DMS153 treated with DMSO at 0.1 percent for 48 hours (cell line): ENCODE measurements at regions not wholly inside any gene's neighbourhood (a gene's known extent, or its start where the extent isn't known, plus 50 kb on each side); places are given as distances from the start of the nearest gene placed in this dataset.
"Not testable (repeated sequence)": the region's sequence is repeated elsewhere in the genome, so short reads cannot be mapped to it uniquely, and the experiment has no call there.

Source experiments
- DNase-seq: peaks from one replicate; lab custom pipeline; 2025; ENCODE audit not compliant: unreplicated experiment; lab: John Stamatoyannopoulos, UW

DNA sequence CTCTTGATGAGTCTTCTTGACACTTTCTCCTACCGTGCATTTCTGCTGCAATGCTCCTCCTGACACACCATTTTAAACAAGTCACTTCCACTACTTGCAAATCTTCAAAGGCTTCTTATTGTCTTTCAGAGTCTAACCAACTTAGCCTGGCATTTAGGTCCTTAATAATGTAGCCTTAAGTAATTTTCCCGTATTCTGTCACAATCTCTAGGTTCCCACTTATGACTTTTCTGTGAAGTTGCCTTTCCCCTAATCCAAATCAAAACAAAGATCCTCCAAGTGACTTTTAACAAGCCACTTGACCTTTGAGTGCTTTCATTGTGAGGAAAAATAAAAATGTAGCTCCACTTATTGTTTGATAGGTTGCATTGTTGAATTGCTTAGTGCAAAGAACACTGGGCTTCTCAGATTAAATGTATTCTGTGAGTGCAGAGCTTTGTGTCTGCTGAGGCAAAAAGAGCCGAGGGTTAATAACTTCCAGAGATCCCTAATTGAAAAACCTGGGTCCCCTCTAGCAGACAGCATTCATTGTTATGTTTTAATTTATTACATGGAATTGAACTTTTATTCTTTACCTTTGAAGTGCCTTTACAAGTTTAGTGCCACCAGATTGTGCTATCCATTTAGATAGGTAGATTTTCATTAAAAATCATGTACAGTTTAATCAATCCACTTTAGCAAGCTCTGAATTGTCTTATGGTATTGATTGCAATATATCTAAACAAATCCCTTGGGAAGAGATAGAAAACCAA is 341.7 kb upstream of the TYRP1 start:
- no peak for DNase-seq

DNA sequence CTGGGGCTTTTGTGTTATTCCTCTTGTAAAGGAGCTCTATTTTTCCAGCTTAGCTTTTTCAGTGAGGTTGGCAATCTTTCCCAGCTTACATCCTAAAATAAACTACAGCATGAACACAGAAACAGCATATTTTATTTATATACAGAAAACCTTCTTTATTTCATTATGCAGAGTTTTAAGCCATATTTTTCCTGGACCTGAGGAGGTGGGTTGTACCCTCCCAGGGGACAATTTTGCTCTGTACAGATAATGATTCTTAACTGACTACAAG is 341.2 kb upstream of the TYRP1 start:
- no peak for DNase-seq

DNA sequence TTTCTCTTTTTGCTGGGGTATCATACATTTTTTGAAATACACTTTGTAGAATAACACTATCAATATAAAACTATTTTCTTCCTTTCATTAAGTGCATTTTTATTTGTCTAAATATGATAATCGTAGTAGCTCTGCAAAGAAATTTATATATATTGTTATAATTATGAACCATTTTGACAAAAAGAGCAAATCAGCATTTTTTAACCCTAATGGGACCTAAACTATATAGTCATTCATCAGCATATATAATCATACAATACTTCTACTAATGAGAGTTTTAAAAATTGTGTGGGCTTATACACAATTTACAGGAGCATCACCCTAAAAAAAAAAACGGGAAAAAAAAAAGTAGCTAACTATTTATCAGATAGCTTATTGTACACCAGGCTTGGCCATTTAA is 329.7 kb upstream of the TYRP1 start:
- no peak for DNase-seq

DNA sequence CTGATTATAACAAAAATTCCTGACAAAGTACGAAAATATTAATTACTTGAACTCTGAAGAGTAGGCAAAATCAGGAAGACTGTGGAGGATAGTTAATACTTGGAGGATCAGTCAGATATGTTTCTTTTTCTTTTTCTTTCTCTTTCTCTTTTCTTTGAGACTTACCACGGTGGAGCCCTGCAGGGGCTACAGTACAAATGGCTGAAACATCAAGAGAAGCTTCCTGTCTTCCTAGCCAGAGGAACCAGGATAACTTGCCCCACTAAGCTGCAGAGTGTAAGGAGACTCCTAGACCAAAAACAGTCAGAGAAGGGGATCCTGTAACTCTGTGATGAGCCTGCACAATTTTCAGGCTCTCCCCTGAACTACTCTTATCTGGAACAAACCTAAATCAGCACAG is 324.6 kb upstream of the TYRP1 start:
- no peak for DNase-seq

DNA sequence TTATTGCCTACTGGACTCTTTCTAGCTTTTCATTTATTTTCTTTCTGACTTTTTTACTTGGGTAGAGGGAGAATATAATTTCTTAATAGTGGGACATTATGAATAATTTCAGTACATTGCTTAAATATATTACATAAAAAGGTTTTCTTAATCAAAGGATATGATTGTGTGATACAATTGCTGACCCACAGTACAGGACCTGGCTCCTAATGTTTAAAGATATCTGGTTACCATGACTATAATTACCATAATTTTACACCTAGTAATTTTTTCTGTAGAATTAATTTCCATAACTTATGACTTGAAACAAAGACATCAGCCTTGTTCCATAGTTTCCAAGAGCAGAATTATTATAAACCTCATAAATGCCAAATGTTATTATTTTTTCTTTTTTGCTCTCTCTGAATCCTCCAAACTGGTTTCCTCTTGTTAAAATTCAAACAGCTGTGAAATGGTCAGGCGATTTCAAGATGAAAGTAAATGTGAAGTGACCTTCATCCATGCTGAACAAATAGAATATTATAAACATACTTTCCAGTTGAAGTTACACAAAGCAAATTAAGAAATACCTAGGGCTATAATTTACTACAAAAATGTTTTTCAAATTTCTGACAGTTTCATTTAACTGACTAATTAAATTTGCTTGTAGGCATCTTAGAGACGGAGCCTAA is 301.2 kb upstream of the TYRP1 start:
- DNase-seq = no peak

DNA sequence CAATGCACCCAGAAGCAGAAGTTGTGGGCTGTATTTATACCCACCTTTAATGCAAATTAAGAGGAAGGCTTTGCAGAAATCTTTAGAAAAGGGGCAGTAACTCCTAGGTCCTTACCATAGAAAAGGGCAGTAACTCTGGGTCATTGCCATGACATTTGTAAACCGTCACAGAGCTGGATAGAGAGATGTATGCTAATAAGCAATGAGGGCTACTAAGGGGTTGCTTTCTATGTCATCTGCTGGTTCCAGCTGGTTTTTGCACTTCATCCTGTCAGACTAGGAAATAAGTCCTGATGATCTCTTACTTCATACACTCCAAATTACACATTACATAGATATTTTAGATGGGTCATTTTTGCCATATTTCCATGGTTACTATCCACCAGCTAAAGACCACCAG is 299.1 kb upstream of the TYRP1 start:
- DNase-seq = no peak

DNA sequence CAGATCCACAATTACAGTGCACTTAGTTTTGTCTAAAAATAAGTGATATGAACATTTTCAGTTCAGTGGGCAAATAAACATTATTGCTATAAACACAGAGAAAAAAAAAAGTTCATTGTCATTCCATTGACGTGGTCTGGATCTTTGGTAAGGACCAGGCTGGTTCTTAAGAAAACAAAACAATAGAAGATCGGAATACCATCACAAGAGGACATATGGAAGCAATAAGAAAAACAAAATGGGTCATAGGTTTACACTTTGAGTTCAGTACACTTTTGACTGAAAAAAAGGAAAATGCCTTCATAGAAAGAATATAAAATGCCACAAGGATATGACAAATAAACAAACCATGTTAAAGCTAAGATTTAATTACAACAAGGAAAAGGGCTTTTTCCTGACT is 289.5 kb upstream of the TYRP1 start:
- DNase-seq = no peak

DNA sequence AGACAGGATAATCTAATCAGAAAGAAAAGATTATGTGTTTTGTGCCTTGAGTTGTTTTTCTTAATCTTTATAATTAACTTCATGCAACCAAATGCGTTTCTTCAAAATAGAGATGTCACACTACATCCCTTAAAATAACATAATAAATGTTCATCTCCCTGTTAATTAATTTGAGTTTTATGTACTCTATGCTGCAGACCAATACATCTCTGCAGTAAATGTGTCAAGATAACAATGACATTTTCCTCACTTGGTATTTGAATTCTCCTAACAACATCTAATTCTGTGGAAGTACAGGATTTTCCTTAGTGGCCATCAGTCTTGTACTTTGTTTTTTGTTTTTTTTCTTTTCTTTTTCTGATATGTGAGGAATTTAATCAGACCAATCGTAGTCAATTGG is 279.2 kb upstream of the TYRP1 start:
- no peak for DNase-seq

DNA sequence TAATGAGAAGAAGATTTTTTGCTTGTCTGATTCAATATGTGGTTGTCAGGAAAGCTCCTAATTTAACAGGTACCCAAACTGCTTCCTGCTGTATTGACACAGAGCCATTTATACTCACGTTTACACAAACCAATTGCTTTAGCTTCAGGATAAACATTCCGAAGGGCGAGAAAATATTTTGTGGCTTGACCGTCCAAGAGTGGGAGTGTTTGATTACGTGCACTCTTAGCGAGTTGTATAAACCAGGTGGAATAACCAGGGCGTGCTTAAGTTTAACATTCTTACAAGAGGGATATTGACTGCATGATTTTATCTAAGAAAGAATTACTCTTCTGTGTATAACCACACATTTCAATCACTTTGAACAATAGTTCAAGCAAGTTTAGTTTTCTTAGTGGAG is 278.7 kb upstream of the TYRP1 start:
- no peak for DNase-seq

DNA sequence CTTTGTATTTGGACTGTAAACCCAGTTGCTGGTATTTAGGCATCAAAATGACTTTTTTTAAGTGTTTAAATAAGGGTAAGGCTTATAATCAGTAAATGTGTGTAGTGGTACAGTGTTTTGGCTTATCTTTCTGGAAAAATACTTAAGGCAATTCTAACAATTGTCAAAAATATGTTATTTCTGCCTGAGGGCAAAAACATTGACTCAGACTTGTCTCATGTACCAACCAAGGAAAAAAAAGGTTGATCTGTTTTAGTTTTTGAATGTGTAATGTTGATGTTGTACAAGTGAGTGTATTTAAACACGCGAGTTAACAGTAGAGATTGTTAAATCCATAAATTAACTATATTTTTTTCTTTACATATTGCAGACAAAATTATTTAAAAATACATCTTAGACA is 277.8 kb upstream of the TYRP1 start:
- DNase-seq = no peak

DNA sequence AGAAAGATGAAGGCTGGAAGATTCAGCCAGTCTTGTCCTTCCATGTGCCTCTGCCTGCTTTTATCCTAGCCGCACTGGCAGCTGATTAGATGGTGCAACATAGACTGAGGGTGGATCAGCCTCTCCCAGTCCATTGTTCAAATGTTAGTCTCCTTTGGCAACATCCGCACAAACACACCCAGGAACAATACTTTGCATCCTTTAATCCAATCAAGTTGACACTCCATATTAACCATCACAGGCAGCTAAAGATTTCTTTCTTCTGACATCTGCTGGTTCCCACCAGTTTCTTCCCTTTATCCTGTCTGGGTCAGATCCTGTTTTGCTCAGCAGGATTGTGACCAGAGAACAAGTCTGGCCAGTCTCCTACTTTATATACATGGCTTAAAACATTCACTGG is 276.5 kb upstream of the TYRP1 start:
- DNase-seq = no peak

DNA sequence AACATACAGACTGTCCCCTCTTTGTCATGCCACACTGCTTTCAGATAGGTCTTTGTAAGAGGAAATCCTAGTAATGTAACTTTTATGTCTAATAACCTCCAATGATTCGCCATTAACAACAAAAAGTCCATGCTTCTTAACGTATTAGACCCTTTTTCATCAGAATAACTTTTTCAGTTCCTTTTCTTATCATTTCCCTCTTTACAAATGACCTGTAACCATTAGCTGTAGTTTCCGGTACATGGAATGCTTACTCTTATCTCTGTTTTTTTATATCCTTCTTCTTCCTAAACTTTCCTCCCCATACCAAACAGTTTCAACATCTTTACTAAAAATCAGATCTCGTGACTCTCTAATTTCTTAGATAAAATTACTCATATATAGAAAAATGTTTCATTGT is 268.9 kb upstream of the TYRP1 start:
- DNase-seq = no peak

DNA sequence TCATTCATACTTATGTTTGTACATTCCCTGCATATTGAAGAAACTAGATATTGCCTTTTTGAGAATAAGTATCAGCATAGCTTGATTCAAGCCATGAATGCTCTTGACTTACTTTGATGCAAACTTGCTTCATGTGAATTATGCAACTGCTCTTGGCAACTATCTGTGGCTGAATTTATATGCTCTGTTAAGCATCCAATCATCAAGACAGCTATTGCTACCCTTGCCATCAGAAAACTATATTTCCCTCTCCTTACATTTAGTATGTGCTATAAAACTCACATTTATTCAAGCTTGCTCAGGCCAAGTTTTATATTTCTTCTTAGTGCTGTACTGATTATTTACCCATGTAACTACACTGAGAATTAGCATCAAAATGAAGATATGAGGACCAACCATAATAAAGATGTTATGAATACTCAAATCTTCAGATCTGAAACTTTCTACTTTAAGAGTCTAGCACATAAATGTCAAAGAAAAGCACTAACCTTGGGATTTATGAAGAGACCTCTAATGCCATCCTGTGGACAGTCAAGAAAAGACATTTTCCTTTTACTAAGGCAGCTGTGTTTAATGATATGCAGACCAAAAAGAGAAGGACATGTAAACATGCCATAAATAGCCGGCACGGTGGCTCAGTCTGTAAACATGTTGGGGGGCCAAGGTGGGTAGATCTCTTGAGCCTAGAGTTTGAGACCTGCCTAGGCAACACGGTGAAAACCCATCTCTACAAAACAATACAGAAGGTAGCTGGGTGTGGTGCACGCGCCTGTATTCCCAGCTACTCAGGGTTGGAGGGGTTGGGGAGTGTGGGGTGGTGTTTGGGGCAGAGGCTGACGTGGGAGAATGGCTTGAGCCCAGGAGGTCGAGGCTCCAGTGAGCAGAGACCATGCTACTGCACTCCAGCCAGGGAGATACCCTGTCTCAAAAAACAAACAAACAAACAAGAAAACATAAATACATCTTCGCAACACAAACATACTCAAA is 267.0 kb upstream of the TYRP1 start:
- DNase-seq = peak; percentile 42

DNA sequence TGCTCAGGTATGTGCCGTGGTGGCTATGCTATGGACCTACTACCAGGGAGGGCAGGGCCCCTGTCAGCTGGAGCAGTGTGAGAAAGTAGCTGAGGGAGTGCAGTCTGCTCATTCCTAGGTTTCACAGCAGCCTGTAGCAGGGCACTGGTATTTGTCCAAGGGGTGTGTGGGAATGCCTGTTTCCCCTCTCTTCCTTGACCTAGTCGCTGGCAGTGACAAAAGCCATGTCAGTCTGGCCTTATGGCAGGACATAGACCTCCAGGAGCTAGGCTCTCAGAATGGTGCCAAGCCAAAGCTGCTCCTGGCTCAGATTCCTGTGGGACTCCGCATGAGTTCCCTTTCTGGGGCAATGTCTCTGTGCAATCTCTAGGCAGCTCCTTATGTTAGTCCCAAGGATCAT is 253.9 kb upstream of the TYRP1 start:
- DNase-seq = no peak

DNA sequence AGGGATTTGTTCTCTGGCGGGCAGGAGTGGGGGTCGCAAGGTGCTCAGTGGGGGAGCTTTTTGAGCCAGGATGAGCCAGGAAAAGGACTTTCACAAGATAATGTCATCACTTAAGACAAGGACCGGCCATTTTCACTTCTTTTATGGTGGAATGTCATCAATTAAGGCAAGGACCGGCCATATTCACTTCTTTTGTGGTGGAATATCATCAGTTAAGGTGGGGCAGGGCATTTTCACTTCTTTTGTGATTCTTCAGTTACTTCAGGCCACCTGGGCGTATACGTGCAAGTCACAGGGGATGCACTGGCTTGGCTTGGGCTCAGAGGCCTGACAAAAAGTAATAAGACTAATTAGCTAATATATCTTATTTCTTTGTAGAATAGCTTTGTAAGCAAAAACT is 252.1 kb upstream of the TYRP1 start:
- not testable (repeated sequence) for DNase-seq

DNA sequence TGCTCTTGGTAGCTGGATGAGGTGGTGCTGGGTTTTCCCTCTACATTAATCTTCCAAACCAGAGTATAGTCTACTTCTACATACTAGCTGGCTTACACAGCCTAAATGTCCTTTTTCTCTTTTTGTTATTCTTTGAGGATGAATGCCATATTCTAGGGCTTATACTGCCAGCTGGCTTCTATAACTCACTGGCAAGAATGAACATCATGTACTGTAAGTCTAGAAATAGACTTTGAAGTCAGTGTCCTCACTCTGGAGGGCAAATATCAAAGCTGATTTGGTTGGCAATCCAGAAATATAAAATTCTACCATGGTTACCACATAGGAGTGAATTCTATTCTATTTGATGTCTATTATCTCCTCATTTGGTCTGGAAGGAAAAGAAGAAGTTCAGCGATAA is 251.7 kb upstream of the TYRP1 start:
- no peak for DNase-seq

DNA sequence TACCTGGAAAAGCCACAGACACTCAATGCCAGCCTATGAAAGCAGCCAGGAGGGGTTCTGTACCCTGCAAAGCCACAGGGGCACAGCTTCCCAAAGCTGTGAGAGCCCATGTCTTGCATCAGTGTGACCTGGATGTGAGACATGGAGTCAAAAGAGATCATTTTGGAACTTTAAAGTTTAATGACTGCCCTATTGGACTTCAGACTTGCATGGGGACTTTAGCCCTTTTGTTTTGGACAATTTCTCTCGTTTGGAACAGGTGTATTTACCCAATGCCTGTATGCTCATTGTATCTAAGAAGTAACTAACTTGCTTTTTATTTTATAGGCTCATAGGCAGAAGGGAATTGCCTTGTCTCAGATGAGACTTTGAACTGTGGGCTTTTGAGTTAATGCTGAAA is 244.9 kb upstream of the TYRP1 start:
- no peak for DNase-seq

DNA sequence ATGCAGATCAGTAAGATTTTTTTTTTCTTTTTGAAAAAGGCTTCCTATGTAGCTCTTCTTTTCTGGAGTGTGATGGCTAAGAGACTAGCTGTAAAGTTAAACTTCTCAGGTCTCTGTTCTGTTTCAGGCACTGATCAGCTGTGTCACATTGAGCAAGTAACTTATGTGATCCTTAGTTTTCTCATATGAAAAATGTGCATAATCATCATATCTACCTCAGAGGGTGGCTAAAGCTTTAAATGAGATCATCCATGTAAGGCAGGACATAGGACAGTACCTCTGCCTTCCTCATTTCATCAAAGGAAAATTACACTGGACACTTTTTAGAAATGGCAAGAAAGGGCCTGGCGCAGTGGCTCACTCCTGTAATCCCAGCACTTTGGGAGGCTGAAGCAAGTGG is 235.9 kb upstream of the TYRP1 start:
- no peak for DNase-seq

DNA sequence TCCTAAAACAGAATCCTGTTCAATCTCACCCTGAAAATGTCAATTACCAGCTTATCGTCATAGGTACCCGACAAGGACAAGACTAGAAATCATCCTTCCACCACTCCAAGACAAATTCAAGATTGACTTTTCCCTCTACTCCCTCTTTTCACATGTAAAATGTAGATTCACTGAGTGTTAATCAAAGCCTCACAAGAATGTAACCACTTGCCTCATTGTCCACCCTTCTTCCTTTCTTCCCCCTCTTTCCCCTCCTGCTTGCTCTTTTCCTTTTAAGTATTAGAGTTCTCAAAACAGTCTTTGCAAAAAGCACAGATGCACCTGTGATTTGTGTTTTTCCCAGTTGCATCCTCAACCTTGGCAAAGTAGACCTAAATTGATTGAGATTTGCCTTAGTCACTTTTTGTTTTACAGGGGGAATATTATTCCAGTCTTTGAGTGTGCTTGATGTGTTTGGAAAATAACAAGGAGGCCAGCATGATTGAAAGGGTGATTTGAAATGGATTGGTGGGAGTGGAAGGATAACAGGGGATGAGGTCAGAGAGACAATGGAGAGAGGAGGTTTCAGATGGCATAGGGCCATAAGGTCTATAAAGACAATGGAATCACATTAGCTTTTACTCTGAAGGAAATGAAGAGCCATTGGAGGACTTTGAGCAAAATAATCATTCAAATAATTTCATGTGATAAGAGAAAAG is 231.3 kb upstream of the TYRP1 start:
- no peak for DNase-seq

DNA sequence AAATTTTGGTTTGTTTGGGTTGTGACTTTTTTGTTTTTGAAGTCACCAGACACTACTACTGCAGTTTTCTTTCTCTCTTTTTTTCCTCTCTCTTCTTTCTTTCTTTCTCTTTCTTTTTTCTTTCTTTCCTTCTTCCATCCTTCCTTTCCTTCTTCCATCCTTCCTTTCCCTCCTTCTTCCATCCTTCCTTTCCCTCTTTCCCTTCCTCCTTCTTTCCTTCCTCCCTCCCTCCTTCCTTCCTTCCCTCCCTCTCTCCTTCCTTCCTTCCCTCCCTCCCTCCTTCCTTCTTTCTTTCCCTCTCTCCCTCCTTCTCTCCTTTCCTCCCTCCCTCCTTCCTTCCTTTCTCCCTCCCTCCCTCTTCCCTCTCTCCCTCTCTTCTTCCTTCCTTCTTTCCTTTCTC is 230.3 kb upstream of the TYRP1 start:
- no peak for DNase-seq

DNA sequence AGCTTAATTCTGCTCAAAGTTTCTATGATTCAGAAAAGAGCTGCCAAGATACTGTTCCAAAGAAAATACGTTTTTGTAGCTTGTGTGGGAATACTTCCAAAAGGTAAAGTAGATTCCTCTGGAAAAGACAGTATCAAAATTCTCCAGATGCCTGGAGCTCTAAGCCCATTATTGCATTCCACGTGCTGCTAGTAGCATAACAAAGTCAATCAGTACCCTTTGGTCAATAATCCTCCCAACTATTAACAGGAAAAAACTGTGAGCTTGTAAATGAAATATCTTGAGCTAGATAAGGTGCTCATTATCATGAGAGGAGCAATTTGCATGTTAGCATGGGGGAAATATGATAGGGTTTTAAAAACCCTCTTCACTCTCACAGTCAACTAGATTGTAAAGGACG is 229.5 kb upstream of the TYRP1 start:
- no peak for DNase-seq
